WTC11 (cell line): ENCODE measurements at regions not wholly inside any gene's neighbourhood (a gene's known extent, or its start where the extent isn't known, plus 50 kb on each side); places are given as distances from the start of the nearest gene placed in this dataset.

ENCODE experiments used
- ATAC-seq: fragments of 200-7000 bp; cut with Tn5 transposase; 2 replicates; pipeline ENCODE4 v1.10.0; 2021; ENCODE audit warnings: mild to moderate bottlenecking, moderate library complexity
- CTCF ChIA-PET: fragments of 300-600 bp; sonication (Branson Sonifier 250); formaldehyde crosslinking; loops from one replicate; lab custom pipeline; 2021; ENCODE audit warnings: antibody characterized with exemption; lab: Charles Lee
- POLR2A ChIA-PET: fragments of 350-600 bp; sonication (Branson Sonifier 250); formaldehyde crosslinking; loops from one replicate; lab custom pipeline; 2021; ENCODE audit warnings: antibody characterized with exemption; lab: Charles Lee
- DNase-seq: peaks from one replicate; pipeline ENCODE4 v3.0.0; 2021; ENCODE audit warnings: low spot score
- H3K27ac Mint-ChIP-seq: 2 replicates; pipeline ENCODE4 v1.8.0; 2021; ENCODE audit warnings: mixed read lengths
- H3K27me3 Mint-ChIP-seq: 2 replicates; pipeline ENCODE4 v1.8.0; 2021; ENCODE audit warnings: low read depth, mild to moderate bottlenecking, moderate library complexity, mixed read lengths
- H3K36me3 Mint-ChIP-seq: 2 replicates; pipeline ENCODE4 v1.8.0; 2021; ENCODE audit warnings: mixed read lengths
- H3K4me1 Mint-ChIP-seq: 2 replicates; pipeline ENCODE4 v1.8.0; 2022; ENCODE audit warnings: mixed read lengths
- H3K4me3 Mint-ChIP-seq: 2 replicates; pipeline ENCODE4 v1.8.0; 2021; ENCODE audit warnings: mild to moderate bottlenecking, moderate library complexity, mixed read lengths
- H3K9me3 Mint-ChIP-seq: 2 replicates; pipeline ENCODE4 v1.8.0; 2021; ENCODE audit warnings: mixed read lengths
- ARID4B ChIP-seq: sonication (generic); formaldehyde crosslinking; IDR thresholded peaks from 2 replicates; pipeline ENCODE4 v1.8.0; 2023; ENCODE audit warnings: missing genetic modification reagents, mild to moderate bottlenecking, borderline replicate concordance
- ATF1 ChIP-seq: sonication (generic); formaldehyde crosslinking; IDR thresholded peaks from 2 replicates; pipeline ENCODE4 v1.8.1; 2023; ENCODE audit warnings: mild to moderate bottlenecking, moderate library complexity, missing genetic modification reagents
- CREB1 ChIP-seq: sonication (generic); formaldehyde crosslinking; IDR thresholded peaks from 2 replicates; pipeline ENCODE4 v1.8.0; 2023; ENCODE audit warnings: mild to moderate bottlenecking, missing genetic modification reagents
- FOXJ3 ChIP-seq: sonication (generic); formaldehyde crosslinking; IDR thresholded peaks from 2 replicates; pipeline ENCODE4 v1.9.0; 2021; ENCODE audit warnings: missing genetic modification reagents, mild to moderate bottlenecking, borderline replicate concordance
- FOXK1 ChIP-seq: sonication (generic); formaldehyde crosslinking; IDR thresholded peaks from 2 replicates; pipeline ENCODE4 v1.8.0; 2022; ENCODE audit warnings: mild to moderate bottlenecking, moderate library complexity, missing genetic modification reagents
- HMGXB4 ChIP-seq: sonication (generic); formaldehyde crosslinking; IDR thresholded peaks from 2 replicates; pipeline ENCODE4 v1.8.1; 2023; ENCODE audit warnings: mild to moderate bottlenecking, moderate library complexity, missing genetic modification reagents
- NFYB ChIP-seq: sonication (generic); formaldehyde crosslinking; conservative IDR thresholded peaks from 2 replicates; pipeline ENCODE4 v1.8.0; 2022; ENCODE audit warnings: low read depth, missing genetic modification reagents
- SP1 ChIP-seq: sonication (generic); formaldehyde crosslinking; conservative IDR thresholded peaks from 2 replicates; pipeline ENCODE4 v1.8.1; 2022; ENCODE audit warnings: missing genetic modification reagents
- USF2 ChIP-seq: sonication (generic); formaldehyde crosslinking; IDR thresholded peaks from 2 replicates; pipeline ENCODE4 v1.8.1; 2023; ENCODE audit warnings: mild to moderate bottlenecking, missing genetic modification reagents, moderate library complexity
- ZNF232 ChIP-seq: sonication (generic); formaldehyde crosslinking; IDR thresholded peaks from 2 replicates; pipeline ENCODE4 v1.8.0; 2022; ENCODE audit warnings: mild to moderate bottlenecking, missing genetic modification reagents
- ZNF396 ChIP-seq: fragments of 250-450 bp; sonication (Bioruptor Pico); IDR thresholded peaks from 2 replicates; pipeline ENCODE4 v1.8.0; 2021; ENCODE audit warnings: mild to moderate bottlenecking, moderate library complexity, borderline replicate concordance
- ZSCAN18 ChIP-seq: fragments of 250-450 bp; sonication (Bioruptor Pico); IDR thresholded peaks from 2 replicates; pipeline ENCODE4 v2.1.2; 2022; ENCODE audit warnings: mild to moderate bottlenecking, moderate library complexity
- TF ChIP-seq, protein P1 (sequence below): fragments of 250-450 bp; sonication (Bioruptor Pico); IDR thresholded peaks from 2 replicates; pipeline ENCODE4 v1.9.0; 2021; ENCODE audit warnings: mild to moderate bottlenecking, borderline replicate concordance
- TF ChIP-seq, protein P2 (sequence below): sonication (generic); formaldehyde crosslinking; IDR thresholded peaks from 2 replicates; pipeline ENCODE4 v1.8.1; 2022; ENCODE audit warnings: low read depth, missing genetic modification reagents, borderline replicate concordance

DNA sequence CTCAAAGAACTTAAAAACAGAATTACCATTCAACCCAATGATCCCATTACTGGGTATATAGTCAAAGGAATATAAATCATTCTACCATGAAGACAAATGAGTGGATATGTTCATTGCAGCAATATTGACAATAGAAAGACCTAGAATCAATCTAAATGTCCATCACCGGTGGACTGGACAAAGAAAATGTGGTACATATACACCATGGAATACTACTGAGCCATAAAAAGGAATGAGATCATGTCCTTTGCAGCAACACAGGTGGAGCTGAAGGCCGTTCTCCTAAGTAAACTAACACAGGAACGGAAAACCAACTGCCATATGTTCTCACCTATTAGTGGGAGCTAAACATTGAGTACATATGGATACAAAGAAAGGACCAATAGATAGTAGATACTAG lies 576.7 kb upstream of the CITED2 start:
- no peak for DNase-seq
- Mint-ChIP-seq H3K4me3 (no peak overlapping the region), H3K9me3 (peaks cover 36% of the 10 kb centered on the region), H3K4me1 (no peaks in the 10 kb centered on the region)
- ChIA-PET CTCF (no interaction called here), POLR2A (no interaction called here)
- TF ChIP-seq, protein P1, sequence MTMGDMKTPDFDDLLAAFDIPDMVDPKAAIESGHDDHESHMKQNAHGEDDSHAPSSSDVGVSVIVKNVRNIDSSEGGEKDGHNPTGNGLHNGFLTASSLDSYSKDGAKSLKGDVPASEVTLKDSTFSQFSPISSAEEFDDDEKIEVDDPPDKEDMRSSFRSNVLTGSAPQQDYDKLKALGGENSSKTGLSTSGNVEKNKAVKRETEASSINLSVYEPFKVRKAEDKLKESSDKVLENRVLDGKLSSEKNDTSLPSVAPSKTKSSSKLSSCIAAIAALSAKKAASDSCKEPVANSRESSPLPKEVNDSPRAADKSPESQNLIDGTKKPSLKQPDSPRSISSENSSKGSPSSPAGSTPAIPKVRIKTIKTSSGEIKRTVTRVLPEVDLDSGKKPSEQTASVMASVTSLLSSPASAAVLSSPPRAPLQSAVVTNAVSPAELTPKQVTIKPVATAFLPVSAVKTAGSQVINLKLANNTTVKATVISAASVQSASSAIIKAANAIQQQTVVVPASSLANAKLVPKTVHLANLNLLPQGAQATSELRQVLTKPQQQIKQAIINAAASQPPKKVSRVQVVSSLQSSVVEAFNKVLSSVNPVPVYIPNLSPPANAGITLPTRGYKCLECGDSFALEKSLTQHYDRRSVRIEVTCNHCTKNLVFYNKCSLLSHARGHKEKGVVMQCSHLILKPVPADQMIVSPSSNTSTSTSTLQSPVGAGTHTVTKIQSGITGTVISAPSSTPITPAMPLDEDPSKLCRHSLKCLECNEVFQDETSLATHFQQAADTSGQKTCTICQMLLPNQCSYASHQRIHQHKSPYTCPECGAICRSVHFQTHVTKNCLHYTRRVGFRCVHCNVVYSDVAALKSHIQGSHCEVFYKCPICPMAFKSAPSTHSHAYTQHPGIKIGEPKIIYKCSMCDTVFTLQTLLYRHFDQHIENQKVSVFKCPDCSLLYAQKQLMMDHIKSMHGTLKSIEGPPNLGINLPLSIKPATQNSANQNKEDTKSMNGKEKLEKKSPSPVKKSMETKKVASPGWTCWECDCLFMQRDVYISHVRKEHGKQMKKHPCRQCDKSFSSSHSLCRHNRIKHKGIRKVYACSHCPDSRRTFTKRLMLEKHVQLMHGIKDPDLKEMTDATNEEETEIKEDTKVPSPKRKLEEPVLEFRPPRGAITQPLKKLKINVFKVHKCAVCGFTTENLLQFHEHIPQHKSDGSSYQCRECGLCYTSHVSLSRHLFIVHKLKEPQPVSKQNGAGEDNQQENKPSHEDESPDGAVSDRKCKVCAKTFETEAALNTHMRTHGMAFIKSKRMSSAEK (CRISPR knock-in tag), result no peak
- TF ChIP-seq SP1 (CRISPR knock-in tag) (no peak), ZNF396 (CRISPR knock-in tag) (no peak)
- TF ChIP-seq, all 79 proteins: peak for 0
- no peak overlapping the region for H3K27ac Mint-ChIP-seq
- peaks cover 13% of the 10 kb centered on the region; the same call in 1 of the 2 replicates for H3K36me3 Mint-ChIP-seq
- ATAC-seq, result no peak
- no peaks in the 10 kb centered on the region for H3K27me3 Mint-ChIP-seq

DNA sequence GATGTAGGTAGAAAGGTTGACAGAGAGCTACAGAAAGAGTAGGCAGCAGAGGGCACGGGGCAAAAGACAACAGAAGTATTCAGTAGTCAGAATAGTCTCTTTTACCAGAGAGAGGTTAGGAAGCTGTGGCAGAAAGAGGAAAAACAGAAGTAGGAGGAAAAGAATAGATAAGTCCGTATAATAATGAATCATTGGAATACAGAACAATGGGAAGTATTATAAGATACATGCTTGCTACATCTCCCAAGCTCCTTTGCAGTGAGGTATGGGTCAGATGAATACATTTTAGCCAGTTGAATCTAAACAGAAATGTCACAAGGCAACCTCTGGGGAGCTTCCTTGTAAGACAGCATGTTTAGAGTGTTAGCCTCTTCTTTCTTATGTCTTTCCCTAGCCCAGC lies 570.5 kb upstream of the CITED2 start:
- Mint-ChIP-seq H3K27me3 (no peaks in the 10 kb centered on the region), H3K4me3 (no peak overlapping the region), H3K27ac (no peak overlapping the region), H3K36me3 (peaks cover 5% of the 10 kb centered on the region; the same call in 1 of the 2 replicates), H3K9me3 (peaks cover 12% of the 10 kb centered on the region), H3K4me1 (peaks cover 39% of the 10 kb centered on the region)
- DNase-seq (no peak), ATAC-seq (no peak)
- no peak for TF ChIP-seq FOXJ3 (CRISPR knock-in tag)
- TF ChIP-seq FOXK1 (CRISPR knock-in tag), result no peak
- TF ChIP-seq, protein P2, sequence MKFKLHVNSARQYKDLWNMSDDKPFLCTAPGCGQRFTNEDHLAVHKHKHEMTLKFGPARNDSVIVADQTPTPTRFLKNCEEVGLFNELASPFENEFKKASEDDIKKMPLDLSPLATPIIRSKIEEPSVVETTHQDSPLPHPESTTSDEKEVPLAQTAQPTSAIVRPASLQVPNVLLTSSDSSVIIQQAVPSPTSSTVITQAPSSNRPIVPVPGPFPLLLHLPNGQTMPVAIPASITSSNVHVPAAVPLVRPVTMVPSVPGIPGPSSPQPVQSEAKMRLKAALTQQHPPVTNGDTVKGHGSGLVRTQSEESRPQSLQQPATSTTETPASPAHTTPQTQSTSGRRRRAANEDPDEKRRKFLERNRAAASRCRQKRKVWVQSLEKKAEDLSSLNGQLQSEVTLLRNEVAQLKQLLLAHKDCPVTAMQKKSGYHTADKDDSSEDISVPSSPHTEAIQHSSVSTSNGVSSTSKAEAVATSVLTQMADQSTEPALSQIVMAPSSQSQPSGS, result no peak
- no peak for TF ChIP-seq NFYB (CRISPR knock-in tag)
- TF ChIP-seq ARID4B (CRISPR knock-in tag), result no peak
- CTCF ChIA-PET, result no interaction called here
- POLR2A ChIA-PET, result no interaction called here

DNA sequence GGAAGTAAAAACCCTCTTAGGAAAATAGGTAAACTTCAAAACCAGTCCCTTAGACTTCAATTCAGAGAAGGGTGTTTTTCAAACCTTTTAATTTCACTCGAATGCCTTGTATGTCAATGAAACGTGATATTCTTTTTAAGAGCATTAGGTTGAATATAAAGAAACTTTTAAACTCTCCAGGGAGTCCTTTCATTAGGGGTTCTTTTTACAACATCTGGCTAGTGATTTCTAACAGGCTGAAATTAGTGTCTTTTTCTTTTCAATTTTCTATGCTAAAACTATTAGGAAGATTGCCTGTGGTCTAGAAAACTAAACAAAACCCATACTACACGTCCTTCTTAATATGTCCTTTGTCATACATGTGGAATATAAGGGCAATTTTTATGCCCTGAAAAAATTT lies 569.7 kb upstream of the CITED2 start:
- no peak for TF ChIP-seq ZSCAN18 (CRISPR knock-in tag)
- no peak for TF ChIP-seq HMGXB4 (CRISPR knock-in tag)
- no peak for TF ChIP-seq ATF1 (CRISPR knock-in tag)
- no peak for TF ChIP-seq ZNF232 (CRISPR knock-in tag)
- TF ChIP-seq CREB1 (CRISPR knock-in tag), result no peak
- TF ChIP-seq USF2 (CRISPR knock-in tag), result no peak
- TF ChIP-seq, all 79 proteins: peak for 0
- CTCF ChIA-PET, result no interaction called here
- Mint-ChIP-seq H3K27me3 (no peaks in the 10 kb centered on the region), H3K4me1 (peaks cover 44% of the 10 kb centered on the region), H3K9me3 (peaks cover 4% of the 10 kb centered on the region; the same call in 1 of the 2 replicates), H3K4me3 (no peak overlapping the region), H3K36me3 (no peaks in the 10 kb centered on the region), H3K27ac (no peak overlapping the region)
- DNase-seq (no peak), ATAC-seq (no peak)
- POLR2A ChIA-PET, result no interaction called here
